ENCODE measurements at regions not wholly inside any gene's neighbourhood (a gene's known extent, or its start where the extent isn't known, plus 50 kb on each side); places are given as distances from the start of the nearest gene placed in this dataset.

- TF ChIP-seq EZH2phosphoT487 (IDR thresholded peaks at IDR 0.05; ENCODE audit: borderline replicate concordance) (no peak), CTCF (conservative IDR thresholded peaks at IDR 0.05; ENCODE audit: low read length) (no peak)
Observed at GRCh38 chr2:36027616-36028015, 328.0 kb upstream of the CRIM1 start.
